ENCODE measurements at regions not wholly inside any gene's neighbourhood (a gene's known extent, or its start where the extent isn't known, plus 50 kb on each side); places are given as distances from the start of the nearest gene placed in this dataset.

DNA sequence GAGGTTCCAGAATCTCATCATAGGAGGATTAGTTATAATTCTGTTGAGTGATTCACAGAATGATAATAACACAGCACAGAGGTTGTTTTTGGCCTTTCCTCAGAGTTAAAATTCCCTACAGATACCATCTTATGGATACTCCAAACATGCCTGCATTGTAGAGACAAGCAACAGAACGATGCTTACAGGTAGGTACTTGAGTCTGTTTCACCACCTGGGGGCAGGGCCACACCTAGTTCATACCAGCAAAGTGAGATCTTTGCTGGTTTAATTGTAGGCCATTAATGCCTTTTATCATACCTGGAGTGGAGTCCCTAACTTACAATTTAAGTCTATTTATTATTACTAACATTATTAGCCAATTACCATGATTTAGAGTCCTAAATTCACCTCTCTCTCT lies 416.5 kb upstream of the TLE4 start:
- Histone ChIP-seq H3K9ac (ENCODE audit: low read length) (no peak overlapping the region), H3K4me1 (ENCODE audit: control insufficient read depth, insufficient read depth, low read length) (no peaks in the 10 kb centered on the region), H3K27me3 (replicated peaks; ENCODE audit: control insufficient read depth, insufficient read depth, low read length) (no peaks in the 10 kb centered on the region)

DNA sequence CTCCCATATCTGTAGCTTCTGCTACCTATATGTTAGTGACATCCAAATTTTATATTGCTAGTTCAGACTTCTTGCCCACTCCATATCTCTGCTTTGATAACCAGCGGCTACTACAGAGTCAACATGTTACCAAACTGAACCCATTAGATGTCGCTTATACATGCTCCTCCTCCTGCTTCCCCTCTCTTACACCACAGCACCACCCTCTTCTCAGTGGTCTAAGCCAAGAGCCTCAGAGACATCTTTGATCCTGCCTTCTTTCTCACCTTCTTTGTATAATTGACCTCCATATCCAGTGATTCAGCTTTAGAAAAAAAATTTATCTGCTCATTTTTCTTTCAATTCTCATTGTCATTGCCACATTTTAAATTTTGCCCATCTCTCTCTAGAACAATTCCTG lies 408.2 kb upstream of the TLE4 start:
- Histone ChIP-seq H3K9me3 (ENCODE audit: control insufficient read depth, low read length) (no peaks in the 10 kb centered on the region), H3K27me3 (replicated peaks; ENCODE audit: control insufficient read depth, insufficient read depth, low read length) (peaks cover 8% of the 10 kb centered on the region), H3K4me1 (ENCODE audit: control insufficient read depth, insufficient read depth, low read length) (peaks cover 4% of the 10 kb centered on the region), H3K4me3 (ENCODE audit: low read length) (no peak overlapping the region), H3K36me3 (ENCODE audit: control insufficient read depth, insufficient read depth, low read length, severe bottlenecking) (no peaks in the 10 kb centered on the region), H3K9ac (ENCODE audit: low read length) (no peak overlapping the region)
- DNase-seq (ENCODE audit: low read depth) = no peak

More for the DNA sequence above, 416.5 kb upstream of the TLE4 start:
- DNase-seq (ENCODE audit: low read depth) = no peak
- Histone ChIP-seq H3K36me3 (ENCODE audit: control insufficient read depth, insufficient read depth, low read length, severe bottlenecking) (no peaks in the 10 kb centered on the region), H3K4me3 (ENCODE audit: low read length) (no peak overlapping the region), H3K9me3 (ENCODE audit: control insufficient read depth, low read length) (no peaks in the 10 kb centered on the region)

DNA sequence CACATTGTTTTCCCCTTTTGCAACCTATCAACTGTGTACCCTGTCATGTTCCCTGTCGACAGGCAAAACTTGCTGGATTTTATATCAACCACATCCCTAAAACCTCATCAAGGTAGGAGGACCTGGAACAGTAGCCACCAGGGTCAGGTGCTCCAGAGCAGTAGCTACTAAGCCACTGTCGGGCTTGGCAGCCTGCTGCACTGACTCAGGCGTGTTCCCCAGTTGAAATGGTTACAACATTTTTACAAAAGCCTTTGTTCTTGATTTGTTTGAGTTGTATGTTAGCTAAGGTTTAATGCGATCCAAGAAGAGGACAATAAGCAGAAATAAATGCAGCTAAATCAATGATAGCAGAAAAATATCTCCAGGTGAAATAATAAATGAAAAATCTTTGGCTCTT lies 407.4 kb upstream of the TLE4 start:
- DNase-seq (ENCODE audit: low read depth) = peak; percentile 14
- Histone ChIP-seq H3K36me3 (ENCODE audit: control insufficient read depth, insufficient read depth, low read length, severe bottlenecking) (no peaks in the 10 kb centered on the region), H3K4me3 (ENCODE audit: low read length) (no peak overlapping the region), H3K9me3 (ENCODE audit: control insufficient read depth, low read length) (no peaks in the 10 kb centered on the region), H3K9ac (ENCODE audit: low read length) (no peak overlapping the region), H3K4me1 (ENCODE audit: control insufficient read depth, insufficient read depth, low read length) (peaks cover 4% of the 10 kb centered on the region), H3K27me3 (replicated peaks; ENCODE audit: control insufficient read depth, insufficient read depth, low read length) (peaks cover 8% of the 10 kb centered on the region)

DNA sequence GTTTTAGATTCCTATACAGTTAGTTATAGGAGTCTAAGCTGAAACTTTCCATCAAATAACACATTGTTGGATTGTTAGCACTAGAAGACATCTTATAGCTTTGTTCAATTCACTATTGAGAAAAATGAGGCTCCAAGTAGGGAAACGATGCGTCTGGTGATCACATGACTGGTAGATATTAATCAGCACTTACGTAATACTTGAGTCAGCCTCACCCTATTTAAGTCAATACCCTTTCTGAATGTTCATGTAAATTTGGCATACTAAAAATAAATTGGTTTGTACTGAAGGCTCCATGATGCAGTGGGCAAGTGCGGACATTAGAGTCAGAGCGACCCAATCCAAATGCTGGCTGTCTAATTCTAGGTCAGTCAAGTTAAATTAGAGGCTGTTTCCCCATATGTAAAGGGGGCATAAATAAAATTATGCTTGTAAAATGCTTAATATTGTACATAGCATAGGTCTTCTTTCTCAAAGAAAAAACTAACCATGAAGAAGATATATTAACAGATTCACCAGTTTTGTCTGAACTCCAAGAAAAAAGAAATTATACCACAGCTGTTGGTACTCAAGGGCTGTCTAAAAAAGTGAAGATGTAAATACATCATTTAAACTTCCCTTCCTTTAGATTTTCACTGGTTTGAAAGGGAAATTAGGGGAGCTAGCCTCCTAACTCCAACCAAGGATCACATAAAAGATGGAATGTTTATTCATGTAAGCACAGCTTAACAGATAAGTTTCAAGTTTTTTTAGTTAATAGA lies 406.6 kb upstream of the TLE4 start:
- H3K9ac ChIP-seq (ENCODE audit: low read length) = no peak overlapping the region
- H3K36me3 ChIP-seq (ENCODE audit: control insufficient read depth, insufficient read depth, low read length, severe bottlenecking) = no peaks in the 10 kb centered on the region
- DNase-seq (ENCODE audit: low read depth) = peak; percentile 36
- peaks cover 8% of the 10 kb centered on the region for H3K27me3 ChIP-seq (replicated peaks; ENCODE audit: control insufficient read depth, insufficient read depth, low read length)
- peaks cover 4% of the 10 kb centered on the region for H3K4me1 ChIP-seq (ENCODE audit: control insufficient read depth, insufficient read depth, low read length)
- H3K4me3 ChIP-seq (ENCODE audit: low read length) = no peak overlapping the region
- H3K9me3 ChIP-seq (ENCODE audit: control insufficient read depth, low read length) = peaks cover 6% of the 10 kb centered on the region

DNA sequence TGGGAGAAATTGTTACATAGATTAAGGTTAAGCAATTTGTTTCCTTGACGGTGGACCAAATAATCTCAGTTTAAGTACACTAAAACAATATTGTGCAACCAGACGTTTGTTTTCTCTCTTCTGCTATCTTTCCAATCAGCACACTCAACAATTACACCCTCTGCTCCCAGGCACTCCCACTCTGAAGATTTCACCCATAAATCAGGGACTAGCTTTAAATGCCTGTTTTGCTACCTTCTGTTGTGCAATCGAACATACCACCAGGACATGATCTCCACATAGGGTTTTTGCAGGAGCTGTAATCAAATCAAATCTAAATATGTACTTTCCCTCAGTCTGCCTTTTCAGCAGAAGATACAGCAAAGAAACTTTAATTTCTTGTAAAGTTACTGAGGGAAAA lies 405.8 kb upstream of the TLE4 start:
- Histone ChIP-seq H3K4me1 (ENCODE audit: control insufficient read depth, insufficient read depth, low read length) (peaks cover 4% of the 10 kb centered on the region), H3K27me3 (replicated peaks; ENCODE audit: control insufficient read depth, insufficient read depth, low read length) (peaks cover 8% of the 10 kb centered on the region), H3K36me3 (ENCODE audit: control insufficient read depth, insufficient read depth, low read length, severe bottlenecking) (no peaks in the 10 kb centered on the region), H3K9ac (ENCODE audit: low read length) (no peak overlapping the region), H3K4me3 (ENCODE audit: low read length) (no peak overlapping the region), H3K9me3 (ENCODE audit: control insufficient read depth, low read length) (peaks cover 13% of the 10 kb centered on the region)
- peak; percentile 76 for DNase-seq (ENCODE audit: low read depth)

DNA sequence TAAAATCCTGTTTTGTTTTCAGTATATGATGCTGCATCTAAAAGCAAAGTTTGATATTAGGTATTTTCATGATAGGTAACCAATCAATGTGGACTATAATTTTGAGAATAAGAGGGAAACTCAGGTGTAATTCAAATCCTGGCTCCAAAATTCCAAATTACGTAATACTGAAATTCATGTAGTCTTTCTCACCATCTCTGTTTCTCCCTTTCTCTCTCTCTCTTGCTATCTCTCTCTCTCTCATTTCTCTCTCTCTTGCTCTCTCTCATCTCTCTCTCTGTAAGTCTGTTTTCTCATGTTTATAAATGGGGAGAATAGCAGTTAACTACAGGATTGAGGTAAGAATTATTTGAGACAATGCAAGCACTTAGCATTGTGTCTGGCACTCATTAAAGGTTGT lies 401.1 kb upstream of the TLE4 start:
- peaks cover 4% of the 10 kb centered on the region for H3K27me3 ChIP-seq (replicated peaks; ENCODE audit: control insufficient read depth, insufficient read depth, low read length)
- no peaks in the 10 kb centered on the region for H3K4me1 ChIP-seq (ENCODE audit: control insufficient read depth, insufficient read depth, low read length)
- peaks cover 16% of the 10 kb centered on the region for H3K9me3 ChIP-seq (ENCODE audit: control insufficient read depth, low read length)
- H3K4me3 ChIP-seq (ENCODE audit: low read length) = no peak overlapping the region
- no peak for DNase-seq (ENCODE audit: low read depth)
- no peak overlapping the region for H3K9ac ChIP-seq (ENCODE audit: low read length)
- no peaks in the 10 kb centered on the region for H3K36me3 ChIP-seq (ENCODE audit: control insufficient read depth, insufficient read depth, low read length, severe bottlenecking)

DNA sequence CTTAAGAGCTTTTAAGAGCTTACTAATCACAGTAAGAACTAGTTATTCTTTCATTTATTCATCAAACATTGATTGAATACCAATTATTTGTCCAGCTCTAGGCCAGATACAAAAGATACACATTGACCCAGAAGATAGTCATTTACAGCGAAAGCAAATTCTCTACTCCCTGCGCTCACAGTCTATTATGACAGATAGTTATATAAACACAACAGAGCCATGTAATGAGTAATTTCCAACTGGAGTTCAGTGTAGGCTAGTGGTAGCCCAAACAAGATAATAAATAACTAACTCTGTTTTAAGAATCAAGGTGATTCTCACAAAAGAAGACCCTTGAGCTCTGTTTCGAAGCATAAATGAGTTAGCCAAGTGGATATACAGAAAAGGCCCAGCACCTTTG lies 397.8 kb upstream of the TLE4 start:
- no peaks in the 10 kb centered on the region for H3K4me1 ChIP-seq (ENCODE audit: control insufficient read depth, insufficient read depth, low read length)
- H3K36me3 ChIP-seq (ENCODE audit: control insufficient read depth, insufficient read depth, low read length, severe bottlenecking) = no peaks in the 10 kb centered on the region
- no peak overlapping the region for H3K4me3 ChIP-seq (ENCODE audit: low read length)
- H3K9ac ChIP-seq (ENCODE audit: low read length) = no peak overlapping the region
- H3K9me3 ChIP-seq (ENCODE audit: control insufficient read depth, low read length) = peaks cover 16% of the 10 kb centered on the region
- no peak for DNase-seq (ENCODE audit: low read depth)
- H3K27me3 ChIP-seq (replicated peaks; ENCODE audit: control insufficient read depth, insufficient read depth, low read length) = no peaks in the 10 kb centered on the region

DNA sequence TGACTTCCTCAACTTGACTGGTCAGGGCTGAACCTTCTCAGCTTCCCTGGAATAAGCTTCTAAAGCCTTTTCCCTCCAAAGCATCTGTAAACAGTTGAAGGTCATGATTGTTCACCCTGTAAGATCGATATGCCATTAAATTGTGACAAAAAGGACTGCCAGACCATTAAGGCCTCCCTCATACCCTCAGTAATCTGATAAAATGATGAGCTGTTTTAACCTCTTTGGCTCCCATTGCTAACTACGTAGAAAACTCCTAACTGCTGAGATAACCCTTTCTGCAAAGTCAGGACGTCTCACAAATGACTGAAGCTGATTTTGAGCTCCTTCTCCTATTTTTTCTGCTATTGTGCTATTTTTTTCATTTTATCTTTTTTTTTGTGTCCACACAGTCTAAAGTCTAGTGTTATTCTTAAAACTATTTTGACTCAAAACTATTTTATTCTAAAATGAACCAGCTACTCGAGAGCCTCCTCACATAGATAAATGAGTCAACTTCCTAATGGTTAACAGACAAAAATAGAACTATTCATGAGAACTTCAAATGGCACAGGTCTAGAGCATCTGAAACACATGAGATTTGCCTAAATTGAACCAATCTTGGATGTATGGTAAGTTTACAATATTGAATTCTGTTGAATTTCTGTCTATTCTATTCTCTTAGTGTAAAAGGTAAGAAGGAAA lies 395.6 kb upstream of the TLE4 start:
- Histone ChIP-seq H3K27me3 (replicated peaks; ENCODE audit: control insufficient read depth, insufficient read depth, low read length) (no peaks in the 10 kb centered on the region), H3K9me3 (ENCODE audit: control insufficient read depth, low read length) (peaks cover 2% of the 10 kb centered on the region), H3K4me3 (ENCODE audit: low read length) (no peak overlapping the region), H3K9ac (ENCODE audit: low read length) (no peak overlapping the region), H3K36me3 (ENCODE audit: control insufficient read depth, insufficient read depth, low read length, severe bottlenecking) (no peaks in the 10 kb centered on the region), H3K4me1 (ENCODE audit: control insufficient read depth, insufficient read depth, low read length) (no peaks in the 10 kb centered on the region)
- DNase-seq (ENCODE audit: low read depth) = no peak

DNA sequence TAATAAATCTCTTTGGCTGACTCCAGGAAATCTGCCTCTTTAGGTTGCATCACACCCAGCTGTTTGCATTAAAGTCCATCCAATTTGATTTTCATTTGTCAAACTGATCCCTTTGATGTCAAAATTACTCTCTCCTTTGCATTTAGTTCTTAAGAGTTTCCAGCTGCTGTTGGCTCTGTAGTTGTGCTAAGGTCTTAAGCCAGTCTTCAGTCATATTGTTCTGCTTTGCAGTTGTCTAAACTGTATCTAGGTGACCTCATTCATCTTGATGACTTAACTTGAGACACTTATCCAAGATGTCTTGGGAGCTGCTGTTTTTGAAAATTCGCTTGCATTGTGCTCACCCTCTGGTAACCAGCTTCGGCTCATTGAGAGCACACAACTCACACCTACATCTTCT lies 386.9 kb upstream of the TLE4 start:
- Histone ChIP-seq H3K27me3 (replicated peaks; ENCODE audit: control insufficient read depth, insufficient read depth, low read length) (no peaks in the 10 kb centered on the region), H3K9ac (ENCODE audit: low read length) (no peak overlapping the region), H3K36me3 (ENCODE audit: control insufficient read depth, insufficient read depth, low read length, severe bottlenecking) (no peaks in the 10 kb centered on the region), H3K9me3 (ENCODE audit: control insufficient read depth, low read length) (no peaks in the 10 kb centered on the region), H3K4me1 (ENCODE audit: control insufficient read depth, insufficient read depth, low read length) (peaks cover 7% of the 10 kb centered on the region), H3K4me3 (ENCODE audit: low read length) (no peak overlapping the region)
- peak; percentile 22 for DNase-seq (ENCODE audit: low read depth)

DNA sequence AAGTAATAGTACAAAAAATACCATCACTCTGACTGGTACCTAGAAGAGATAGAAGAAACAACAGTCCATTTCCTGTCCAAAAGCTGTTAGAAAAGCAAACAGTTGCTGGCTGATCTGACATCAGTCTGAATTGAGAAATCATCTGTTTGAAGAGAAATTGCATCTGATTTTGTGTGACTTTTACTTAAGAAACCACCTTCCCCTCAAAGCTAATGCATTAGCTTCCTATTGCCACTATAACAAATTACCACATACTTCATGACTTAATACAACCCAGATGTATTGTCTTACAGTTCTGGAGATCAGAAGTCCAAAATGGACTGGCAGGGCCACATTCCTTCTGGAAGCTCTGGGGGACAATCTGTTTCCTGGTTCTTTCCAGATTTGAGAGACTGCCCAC lies 385.9 kb upstream of the TLE4 start:
- DNase-seq (ENCODE audit: low read depth) = peak; percentile 31
- no peaks in the 10 kb centered on the region for H3K27me3 ChIP-seq (replicated peaks; ENCODE audit: control insufficient read depth, insufficient read depth, low read length)
- no peaks in the 10 kb centered on the region for H3K9me3 ChIP-seq (ENCODE audit: control insufficient read depth, low read length)
- peaks cover 7% of the 10 kb centered on the region for H3K4me1 ChIP-seq (ENCODE audit: control insufficient read depth, insufficient read depth, low read length)
- H3K36me3 ChIP-seq (ENCODE audit: control insufficient read depth, insufficient read depth, low read length, severe bottlenecking) = no peaks in the 10 kb centered on the region
- H3K9ac ChIP-seq (ENCODE audit: low read length) = no peak overlapping the region
- H3K4me3 ChIP-seq (ENCODE audit: low read length) = no peak overlapping the region

DNA sequence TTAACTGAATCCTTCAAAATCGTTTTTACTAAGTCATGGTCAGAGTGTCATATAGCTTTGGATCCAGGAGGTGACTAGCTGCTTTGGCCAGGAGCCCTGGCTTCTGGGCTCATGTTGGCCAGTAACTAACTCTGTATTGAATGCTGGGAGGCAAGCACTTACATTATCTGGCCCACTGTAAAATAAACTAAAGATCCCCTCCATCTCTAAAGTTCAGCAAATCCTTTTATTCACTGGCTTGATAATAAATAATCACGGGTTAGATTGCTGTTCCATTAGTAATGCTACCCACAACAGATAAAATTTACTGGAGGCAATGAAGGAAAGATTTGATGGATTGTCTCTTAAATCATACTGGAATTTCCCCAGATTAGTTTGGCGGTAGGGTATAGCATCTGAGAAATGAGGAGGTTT lies 382.2 kb upstream of the TLE4 start:
- H3K36me3 ChIP-seq (ENCODE audit: control insufficient read depth, insufficient read depth, low read length, severe bottlenecking) = no peaks in the 10 kb centered on the region
- H3K4me1 ChIP-seq (ENCODE audit: control insufficient read depth, insufficient read depth, low read length) = peaks cover 7% of the 10 kb centered on the region
- H3K27me3 ChIP-seq (replicated peaks; ENCODE audit: control insufficient read depth, insufficient read depth, low read length) = no peaks in the 10 kb centered on the region
- no peak for DNase-seq (ENCODE audit: low read depth)
- no peaks in the 10 kb centered on the region for H3K9me3 ChIP-seq (ENCODE audit: control insufficient read depth, low read length)
- no peak overlapping the region for H3K4me3 ChIP-seq (ENCODE audit: low read length)
- H3K9ac ChIP-seq (ENCODE audit: low read length) = no peak overlapping the region

Data from adipocyte (in vitro differentiated cells).